Activated effector memory CD4-positive, alpha-beta T cell treated with Interleukin-2 at 50 U/mL for 16 hours (primary cell): ENCODE measurements at regions not wholly inside any gene's neighbourhood (a gene's known extent, or its start where the extent isn't known, plus 50 kb on each side); places are given as distances from the start of the nearest gene placed in this dataset.
"Not testable (repeated sequence)": the region's sequence is repeated elsewhere in the genome, so short reads cannot be mapped to it uniquely, and the experiment has no call there.

ENCODE experiments used
- DNase-seq: peaks from one replicate; pipeline ENCODE4 v3.0.0-alpha.2; 2020

DNA sequence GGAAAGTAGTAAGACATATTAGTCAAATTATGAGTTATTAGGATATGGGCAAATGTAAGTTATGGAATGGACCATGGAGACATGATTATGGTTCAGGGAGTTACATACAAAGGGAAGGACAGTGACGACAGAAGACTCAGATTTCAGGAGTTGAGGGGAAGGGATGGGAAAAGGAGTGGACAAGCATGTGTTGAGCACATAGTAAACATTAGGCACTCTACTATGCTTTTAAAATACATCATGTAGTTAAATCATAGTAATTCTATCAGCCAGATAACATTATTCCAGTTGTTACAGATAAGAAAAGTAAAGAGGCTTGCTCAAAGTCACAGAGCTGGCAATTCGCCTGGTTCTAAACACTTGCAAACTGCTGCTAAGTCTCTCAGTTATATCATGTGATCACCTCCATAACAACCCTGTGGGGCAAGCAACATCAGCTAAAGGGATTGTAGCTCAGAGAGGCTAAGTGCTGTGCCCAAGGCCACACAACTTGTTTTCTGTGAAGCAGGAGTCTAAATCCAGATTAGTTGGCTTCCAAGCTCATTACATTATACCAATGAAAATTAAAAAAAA lies 115.2 kb upstream of the MDFIC start:
- DNase-seq = no peak

DNA sequence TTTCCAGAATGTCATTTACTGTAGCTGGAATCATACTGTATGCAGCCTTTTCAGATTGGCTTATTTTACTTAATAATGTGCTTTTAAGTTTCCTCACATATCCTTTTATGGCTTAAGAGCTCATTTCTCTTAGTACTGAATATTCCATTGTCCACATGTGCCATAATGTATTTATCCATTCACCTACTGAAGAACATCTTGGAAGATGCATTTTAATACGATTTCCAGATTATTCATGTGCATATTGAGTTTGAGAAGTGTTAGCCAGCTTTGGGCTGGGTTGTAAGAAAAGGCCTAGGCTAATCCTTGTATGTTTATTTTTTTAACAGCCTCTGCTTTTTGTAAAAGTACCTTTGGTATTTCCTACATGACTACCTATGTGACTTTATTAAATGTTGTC lies 109.3 kb upstream of the MDFIC start:
- DNase-seq = no peak

DNA sequence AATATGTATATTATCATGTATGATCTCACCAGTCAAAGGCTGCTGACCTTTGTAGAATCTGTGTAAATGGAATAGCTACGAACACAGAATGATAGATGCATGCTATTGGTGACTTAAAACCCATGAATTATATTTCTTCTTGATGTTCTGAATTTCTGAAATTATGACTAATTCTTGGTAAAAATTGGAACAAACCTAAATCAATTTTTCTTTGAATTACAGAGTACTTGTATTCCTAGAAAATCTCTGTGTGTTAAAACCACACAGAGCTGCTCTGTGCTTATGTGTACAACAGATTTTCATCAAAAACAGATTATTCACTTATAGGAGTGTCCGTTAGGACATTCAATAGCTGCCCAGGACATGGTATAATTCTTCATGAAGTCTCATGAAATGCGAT lies 108.3 kb upstream of the MDFIC start:
- no peak for DNase-seq

DNA sequence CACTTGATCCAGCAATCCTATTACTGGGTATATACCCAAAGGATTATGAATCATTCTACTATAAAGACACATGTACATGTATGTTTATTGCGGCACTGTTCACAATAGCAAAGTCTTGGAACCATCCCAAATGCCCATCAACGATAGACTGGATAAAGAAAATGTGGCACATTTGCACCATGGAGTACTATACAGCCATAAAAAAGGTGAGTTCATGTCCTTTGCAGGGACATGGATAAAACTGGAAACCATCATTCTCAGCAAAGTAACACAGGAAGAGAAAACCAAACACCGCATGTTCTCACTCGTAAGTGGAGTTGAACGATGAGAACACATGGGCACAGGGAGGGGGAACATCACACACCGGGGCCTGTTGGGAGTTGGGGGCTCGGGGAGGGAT lies 104.9 kb upstream of the MDFIC start:
- DNase-seq = not testable (repeated sequence)

DNA sequence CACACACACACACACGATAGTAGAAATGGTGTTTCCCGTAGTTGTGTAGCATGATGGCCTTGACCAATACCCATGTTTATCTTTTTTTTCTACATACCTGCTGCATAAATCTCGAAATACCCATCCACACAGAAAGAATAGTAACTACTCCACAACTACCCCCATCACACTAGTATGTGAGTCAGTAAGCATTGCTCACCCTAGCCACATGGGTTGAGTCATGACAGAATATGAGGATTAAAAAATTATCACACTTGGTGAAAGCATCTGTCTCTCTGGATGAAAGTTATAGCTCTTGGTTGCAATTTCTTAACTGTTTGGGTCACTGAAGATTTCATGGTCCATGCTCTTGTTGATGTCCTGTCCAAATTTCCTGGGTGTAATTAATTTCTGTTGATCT lies 103.4 kb upstream of the MDFIC start:
- no peak for DNase-seq

DNA sequence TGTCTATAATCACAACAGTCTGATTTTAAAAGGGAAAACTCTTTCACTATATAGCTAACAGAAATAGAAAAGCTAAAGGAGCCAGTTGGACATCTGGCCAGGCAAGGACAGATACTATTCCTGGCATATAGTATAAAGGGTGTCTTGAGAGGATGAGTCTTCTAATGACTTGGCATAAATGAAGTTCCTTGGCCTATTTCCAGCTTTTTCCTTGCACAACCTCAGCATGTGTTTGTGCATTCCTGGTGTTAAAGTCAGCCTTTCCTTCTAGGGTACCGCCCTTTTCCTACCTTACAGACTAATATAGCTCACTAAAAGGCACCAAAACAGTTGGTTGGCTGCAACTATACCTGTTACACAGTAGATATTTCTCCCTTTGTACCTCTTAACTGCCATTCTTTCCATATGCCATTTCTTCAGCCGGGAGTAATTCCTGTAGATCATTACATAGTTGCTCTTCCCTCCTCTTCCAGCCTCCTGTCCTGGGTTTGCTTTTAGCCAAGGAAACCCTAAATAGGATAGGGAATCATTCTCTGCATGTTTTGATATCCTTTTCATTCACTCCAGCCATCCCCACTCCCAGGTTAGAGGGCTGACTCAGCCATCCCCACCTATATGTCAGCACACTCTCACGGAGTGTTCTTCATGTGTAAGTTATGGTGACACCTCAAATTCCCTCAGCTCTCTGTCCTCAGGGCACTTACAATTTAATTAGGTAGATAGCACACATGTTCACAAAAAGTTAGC lies 102.1 kb upstream of the MDFIC start:
- DNase-seq = no peak

DNA sequence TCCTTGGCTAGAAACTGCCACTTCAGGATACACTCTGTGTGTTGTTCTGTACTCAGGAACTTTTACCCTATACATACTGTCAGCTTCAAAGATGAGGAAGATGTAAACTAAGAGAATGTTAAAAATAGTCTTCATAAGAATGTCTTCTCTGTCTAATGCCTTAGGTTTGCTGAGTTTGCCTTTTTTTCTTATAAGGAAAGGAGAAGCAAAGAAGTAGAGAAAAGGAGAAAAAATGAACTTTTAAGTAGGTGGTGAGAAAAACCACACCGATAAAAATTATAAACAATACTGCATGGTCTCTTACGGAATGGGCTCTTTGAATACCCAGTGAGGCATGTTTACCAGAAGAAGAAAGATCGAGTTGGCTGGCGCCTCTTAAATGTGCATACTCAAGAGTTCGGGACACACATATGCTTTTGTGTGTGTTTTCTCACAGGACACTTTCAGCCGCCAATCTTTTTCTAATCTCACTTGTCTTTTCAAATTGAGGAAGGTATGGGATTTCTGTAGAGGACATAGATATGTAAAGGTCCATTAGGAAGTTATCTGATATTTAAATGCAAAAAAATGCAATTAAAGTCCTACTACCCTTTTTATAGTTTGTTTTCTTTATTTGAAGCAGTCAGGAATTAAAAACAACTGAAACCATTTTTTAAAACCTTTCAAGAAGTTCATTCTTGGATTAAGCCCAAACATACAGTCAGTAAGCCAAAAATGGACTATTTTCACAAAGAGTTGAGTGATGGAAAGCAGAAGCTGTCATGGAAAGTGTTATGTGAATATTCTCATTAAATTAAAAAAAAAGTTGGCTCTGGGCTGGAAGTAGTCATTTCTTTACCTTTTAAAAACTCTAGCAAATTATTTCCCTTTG lies 100.6 kb upstream of the MDFIC start:
- no peak for DNase-seq

DNA sequence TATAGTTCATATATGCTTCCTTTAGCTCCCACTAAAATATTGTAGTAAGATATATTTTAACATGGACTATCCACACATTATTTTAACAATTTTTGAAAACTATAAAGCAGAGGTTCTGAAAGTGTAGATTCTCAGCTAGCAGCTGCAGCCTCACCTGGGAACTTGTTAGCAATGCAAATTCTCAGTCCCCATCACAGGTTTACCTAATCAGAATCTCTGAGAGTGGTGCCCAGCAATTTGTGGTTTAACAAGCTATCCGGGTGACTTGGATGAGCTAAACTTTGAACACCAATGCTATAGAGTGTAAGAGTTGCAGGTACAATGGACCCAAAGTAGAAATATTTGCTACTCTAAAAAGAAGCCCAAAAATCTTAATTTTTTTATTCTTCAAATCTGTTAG lies 99.8 kb upstream of the MDFIC start:
- DNase-seq = no peak

DNA sequence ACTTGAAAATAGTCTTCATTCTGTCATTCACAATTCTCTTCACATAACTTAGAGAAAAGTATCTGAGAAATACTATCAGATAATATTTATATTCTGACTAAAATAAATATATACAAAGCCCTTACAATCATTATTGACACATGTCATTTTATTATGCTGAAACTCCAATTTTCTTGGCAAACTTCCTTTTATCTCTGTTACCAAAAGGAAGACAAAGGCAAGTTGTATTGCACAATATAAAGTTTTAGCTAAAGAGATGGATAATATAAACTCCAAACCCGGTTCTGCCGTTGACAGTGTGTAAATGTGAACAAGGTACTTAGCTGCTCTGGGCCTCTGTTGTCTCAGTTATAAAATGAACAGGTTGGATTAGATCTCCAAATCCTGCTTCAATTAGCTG lies 99.0 kb upstream of the MDFIC start:
- DNase-seq = no peak

DNA sequence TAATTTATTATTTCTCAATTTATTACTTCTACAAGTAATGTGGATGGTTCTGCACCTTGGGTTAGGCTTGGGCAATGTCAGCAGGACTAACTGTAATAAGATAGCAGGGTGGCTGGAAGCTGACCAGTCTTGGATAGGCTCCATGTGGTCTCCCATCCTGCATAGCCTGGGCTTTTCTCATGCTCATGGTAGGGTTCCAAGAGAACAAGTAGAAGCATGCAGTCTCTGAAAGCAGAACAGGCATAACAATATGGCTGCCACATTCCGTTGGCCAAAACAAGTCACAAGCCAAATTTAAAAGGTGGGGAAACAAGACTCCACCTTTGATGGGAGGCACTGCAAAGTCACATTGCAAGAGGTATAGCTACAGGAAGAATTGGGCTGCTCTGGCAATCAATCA lies 98.6 kb upstream of the MDFIC start:
- DNase-seq = no peak

DNA sequence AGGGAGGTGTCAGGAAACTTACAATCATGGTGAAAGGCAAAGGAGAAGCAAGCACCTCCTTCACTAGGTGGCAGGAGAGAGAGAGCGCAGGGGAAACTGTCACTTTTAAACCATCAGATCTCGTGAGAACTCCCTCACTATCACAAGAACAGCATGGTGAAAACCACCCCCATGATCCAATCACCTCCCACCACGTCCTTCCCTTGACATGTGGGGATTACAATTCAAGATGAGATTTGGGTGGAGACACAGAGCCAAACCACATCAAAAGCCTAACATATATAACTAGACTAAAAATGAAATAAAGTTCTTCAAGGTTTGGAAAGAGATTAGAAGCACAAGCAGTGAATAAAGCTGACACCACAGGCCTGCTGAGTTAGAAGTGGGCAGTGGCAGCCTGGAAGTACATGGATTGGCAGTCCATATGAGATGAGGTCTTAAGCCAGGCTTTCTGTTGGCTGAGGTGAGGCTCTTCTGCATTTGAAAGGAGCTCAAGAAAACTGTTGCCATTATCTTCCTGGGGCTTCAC lies 96.4 kb upstream of the MDFIC start:
- DNase-seq = no peak

DNA sequence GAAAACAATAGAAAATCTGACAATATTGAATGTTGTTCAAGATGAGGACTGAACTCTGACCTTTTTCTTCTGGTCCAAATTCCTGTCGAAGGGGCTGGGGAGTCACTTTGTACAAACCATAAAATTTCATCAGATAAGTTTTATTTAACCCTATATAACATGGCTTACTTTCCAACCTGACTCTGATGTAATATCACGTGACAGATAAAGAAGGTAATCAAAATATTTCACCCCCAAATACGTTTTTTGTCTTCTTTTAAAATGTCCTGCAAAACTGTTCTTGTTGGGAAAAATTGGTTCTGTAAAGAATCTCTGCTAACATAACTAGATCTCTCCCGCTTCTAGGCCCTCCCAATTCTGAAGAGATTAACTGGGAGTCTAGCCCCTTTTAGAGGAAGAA lies 90.9 kb upstream of the MDFIC start:
- no peak for DNase-seq

DNA sequence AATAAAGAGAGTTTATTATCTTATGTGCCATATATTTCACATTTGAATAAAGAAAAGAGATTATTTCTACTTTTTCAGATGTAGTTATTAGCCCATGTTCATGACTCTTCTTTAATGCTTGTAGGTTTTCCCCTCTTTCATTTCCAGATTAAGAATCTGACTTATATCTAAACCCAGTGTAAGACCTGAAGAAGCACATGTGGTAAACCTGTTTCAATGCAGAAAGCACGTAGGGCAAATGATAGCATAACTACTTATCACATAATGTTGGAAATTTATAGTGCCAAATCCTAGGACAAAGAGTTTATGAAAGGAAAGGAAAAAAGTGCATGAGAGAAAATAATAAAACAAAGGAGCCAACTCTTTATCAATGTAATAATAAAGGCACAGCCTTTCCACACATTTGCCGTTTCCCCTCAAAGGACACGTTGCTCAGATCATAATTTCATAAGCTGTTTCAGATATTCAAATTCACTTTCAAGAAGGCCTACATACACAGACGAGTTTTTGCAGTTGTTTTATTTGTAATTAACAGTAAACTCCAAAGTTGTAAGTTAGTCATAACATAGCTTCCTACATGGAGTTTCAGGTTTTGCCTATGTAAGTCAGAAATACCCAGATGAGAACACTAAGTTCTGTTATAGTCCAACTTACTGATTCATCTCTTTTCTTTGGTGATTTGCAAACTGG lies 88.8 kb upstream of the MDFIC start:
- DNase-seq = no peak

DNA sequence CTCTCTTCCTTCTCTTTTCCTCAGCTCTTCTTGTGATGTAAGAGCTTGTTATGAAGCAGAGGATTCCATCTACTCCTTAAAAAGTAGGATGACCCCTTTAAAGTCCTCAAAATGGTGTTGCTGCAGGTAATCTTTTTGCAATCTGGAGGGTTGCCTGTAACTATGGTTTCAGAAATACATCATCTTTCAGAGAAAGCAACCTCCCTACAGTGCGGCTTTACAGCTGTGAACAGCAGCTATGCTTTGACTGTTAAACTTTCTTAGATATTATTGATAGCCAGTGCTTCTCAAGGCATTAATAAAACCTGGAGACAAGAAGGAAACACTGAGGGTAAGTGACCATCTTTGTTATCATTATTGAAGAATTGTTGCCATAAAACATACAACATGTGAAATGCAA lies 86.6 kb upstream of the MDFIC start:
- DNase-seq = no peak

DNA sequence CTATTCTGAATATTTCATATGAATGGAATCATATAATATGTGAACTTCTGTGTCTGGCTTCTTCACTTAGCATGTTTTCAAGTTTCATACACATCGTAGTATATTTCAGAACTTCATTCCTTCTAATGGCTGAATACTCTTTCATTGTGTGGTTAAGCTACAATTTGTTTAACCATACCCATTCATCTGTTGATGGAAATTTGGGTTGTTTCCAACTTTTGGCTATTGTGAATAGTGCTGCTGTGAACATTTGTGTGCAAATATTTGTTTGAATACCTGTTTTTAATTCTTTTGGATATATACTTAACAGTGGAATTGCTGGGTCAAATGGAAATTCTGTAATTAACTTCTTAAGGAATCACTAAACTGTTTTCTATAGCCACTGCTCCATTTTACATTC lies 86.0 kb upstream of the MDFIC start:
- DNase-seq = no peak

DNA sequence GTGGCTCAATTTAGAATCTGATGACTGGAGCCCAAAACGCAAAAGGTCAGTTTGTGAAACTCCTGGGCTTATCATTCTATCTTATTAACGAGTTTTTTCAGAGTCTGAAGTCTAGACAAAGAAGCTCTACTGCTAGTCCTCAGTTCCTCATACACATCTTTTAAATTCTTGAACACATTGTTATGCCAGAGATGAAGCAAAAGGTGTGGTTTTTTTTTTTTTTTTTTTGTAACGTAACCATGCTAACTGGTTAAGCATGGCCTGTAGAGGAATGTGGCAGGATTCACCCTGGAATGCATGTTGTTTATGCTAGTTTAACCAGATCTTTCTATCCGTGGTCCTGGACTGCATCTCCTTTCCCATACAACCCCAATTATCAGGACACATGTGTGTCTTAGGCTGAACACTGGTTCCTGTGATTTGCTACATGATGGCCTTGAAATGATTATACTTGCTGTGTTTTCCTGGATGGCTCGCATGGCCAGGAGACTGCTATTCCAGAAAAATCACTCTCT lies 79.3 kb upstream of the MDFIC start:
- DNase-seq = no peak

DNA sequence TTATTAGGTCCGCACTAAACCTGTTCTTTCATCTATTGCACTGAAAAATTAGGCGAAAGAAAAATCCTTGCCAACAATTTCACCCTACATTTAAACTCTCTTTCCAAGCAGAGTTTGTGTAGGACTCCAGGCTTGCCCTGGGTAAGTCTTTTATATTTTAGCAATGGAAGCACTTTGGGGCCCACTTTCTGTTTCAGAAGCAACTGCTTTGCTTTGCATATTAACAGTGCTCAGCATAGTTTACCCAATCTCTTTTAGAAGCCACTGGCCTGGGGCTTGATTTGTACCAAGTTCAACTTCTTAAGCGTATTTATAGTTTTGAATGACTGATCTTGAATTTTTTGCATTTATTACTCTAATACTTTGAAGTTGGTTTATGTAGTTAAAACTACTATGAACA lies 78.8 kb upstream of the MDFIC start:
- no peak for DNase-seq

DNA sequence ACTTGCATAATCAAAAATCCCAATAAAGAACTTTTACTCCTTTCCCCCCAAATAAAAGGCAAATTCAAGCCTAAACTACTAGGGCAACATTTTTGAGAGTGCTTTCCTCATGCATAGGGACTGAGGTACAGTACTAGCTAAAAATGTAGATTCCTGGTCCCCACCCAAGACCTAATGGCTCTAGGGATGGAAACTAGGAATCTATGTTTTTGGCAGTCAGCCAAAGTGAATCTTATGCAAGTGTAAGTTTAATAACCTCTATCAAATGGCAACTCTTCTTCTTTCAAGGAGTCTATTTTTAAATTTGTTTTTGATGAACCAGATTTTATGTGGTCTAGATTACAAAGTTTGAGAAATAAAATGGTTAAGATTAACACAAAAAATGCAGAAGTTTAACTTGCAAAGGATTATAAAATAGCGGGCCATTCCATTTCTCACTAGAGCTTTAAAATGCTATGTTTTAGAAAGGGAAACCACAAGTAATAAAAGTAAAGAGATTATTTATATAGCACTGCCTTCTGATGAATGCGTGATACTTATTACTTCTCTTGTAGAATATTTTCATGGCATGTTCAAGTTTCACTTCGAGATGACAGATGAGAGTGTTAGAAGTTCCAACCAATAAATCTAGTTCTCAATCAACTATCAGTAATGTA lies 70.4 kb upstream of the MDFIC start:
- no peak for DNase-seq

DNA sequence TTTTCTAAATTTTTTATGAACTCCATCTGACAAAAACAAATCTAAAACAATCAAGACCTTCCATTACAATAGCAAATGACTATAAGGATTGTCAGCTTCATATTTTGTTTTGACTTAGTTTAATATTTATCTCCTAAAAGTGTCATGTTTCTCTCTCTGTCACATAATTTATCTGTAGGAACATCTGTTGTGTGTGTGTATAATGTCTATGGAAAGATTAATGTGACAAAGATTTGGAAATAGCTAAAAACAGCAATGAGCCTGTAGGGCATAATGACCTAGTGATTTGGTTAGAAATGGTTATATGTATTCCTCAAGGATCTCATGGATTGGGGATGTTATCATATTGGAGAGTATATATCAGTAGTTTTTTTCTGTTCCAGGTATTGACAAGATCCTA lies 69.6 kb upstream of the MDFIC start:
- no peak for DNase-seq

DNA sequence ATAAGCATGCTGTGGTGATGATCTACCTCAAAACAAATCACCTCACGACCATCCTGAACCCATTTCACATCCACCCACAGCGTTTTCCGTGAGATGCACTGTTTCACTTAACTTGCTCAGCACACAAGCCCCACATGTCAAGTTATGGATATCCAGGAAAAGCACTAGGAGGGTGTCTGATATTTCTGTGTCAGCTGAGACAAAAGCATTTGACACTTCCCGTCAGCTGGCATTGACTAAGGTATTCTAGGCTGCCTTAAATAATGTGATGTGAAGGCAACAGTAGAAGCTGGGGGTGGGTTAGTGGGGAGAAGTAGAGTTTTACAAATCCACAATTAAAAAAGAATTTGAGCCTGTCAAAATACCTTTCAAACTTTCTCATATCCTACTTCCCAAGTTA lies 68.7 kb upstream of the MDFIC start:
- DNase-seq = no peak

DNA sequence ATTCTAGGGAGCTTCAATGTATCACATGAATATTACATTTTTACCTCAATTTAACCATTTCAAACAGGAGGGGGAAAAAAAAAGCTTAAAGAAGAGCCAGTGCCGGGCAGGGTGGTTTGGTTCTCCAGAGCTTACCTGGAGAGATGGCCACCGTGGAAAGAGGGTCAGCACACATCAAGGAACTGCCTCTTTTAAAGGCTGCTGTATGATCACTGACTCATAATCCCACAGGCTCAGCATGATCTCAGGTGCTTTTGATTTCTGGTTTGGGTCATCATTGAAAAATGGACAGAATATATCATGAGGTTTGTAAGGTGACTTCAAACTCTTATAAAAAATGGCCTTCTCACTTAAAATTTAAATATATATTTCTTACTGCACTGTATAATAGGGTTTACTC lies 67.5 kb upstream of the MDFIC start:
- DNase-seq = no peak

DNA sequence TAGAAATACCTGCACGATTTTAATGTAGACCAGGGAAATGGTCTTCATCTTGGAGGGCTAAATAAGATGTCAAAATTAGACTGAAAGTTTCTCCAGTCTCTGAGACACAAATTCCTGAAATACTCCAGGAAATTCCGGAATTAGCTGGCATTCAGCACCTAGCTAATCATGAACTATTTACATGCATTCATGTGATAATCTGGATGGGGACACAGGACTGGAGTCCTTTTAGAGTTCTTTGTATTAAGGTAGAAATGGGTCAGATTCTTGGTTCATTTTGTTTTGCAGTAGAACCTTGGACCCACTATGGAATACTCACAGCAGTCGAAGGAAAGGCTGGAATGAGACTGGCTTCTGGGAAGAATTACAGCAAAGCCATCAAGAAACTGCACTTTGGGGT lies 65.3 kb upstream of the MDFIC start:
- DNase-seq = no peak

DNA sequence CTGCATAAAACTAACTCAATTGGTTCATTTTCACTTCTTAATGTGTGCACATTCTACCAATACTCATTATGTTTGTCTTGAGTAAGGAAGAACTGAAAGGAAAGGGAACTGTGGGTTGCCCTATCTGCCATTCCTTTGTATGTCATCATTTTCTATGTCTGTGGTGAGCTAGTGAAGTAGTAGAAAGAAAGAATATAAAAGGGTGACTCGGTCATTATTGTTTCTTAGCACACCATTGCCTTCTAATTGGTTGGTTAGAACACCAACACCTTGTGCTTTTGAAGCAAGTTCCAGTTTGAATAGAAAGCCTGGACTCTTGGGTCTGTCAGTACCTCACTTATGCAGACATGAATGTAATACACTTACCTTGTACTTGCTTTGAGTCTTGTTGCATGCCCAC lies 64.3 kb upstream of the MDFIC start:
- DNase-seq = no peak
